SK-N-SH treated with all-trans-retinoic acid at 6 μM for 48 hours (cell line): ENCODE measurements at regions not wholly inside any gene's neighbourhood (a gene's known extent, or its start where the extent isn't known, plus 50 kb on each side); places are given as distances from the start of the nearest gene placed in this dataset.

Source experiments
- ATAC-seq: fragments of 200-7000 bp; cut with Tn5 transposase; 3 replicates; pipeline ENCODE4 v1.9.1; 2020; ENCODE audit warnings: mild to moderate bottlenecking, moderate library complexity
- BACH2 ChIP-seq: fragments of 250-450 bp; sonication (Bioruptor Pico); IDR thresholded peaks from 2 replicates; pipeline ENCODE4 v1.9.0; 2021; ENCODE audit warnings: mild to moderate bottlenecking, borderline replicate concordance
- CSDC2 ChIP-seq: fragments of 250-450 bp; sonication (Bioruptor Pico); IDR thresholded peaks from 2 replicates; pipeline ENCODE4 v1.5.0; 2020; ENCODE audit warnings: mild to moderate bottlenecking, moderate library complexity
- ESRRG ChIP-seq: fragments of 250-450 bp; sonication (Bioruptor Pico); IDR thresholded peaks from 2 replicates; pipeline ENCODE4 v1.6.1; 2021; ENCODE audit warnings: mild to moderate bottlenecking
- ISL1 ChIP-seq: fragments of 250-450 bp; sonication (Bioruptor Pico); IDR thresholded peaks from 2 replicates; pipeline ENCODE4 v2.1.2; 2022; ENCODE audit warnings: mild to moderate bottlenecking, moderate library complexity
- OSR1 ChIP-seq: fragments of 250-450 bp; sonication (Bioruptor Pico); IDR thresholded peaks from 2 replicates; pipeline ENCODE4 v1.8.0; 2022; ENCODE audit warnings: moderate library complexity, mild to moderate bottlenecking, inconsistent platforms
- PPARA ChIP-seq: fragments of 250-450 bp; sonication (Bioruptor Pico); IDR thresholded peaks from 2 replicates; pipeline ENCODE4 v1.5.0; 2020; ENCODE audit warnings: mild to moderate bottlenecking, borderline replicate concordance
- RARB ChIP-seq: fragments of 250-450 bp; sonication (Bioruptor Pico); IDR thresholded peaks from 2 replicates; pipeline ENCODE4 v1.8.0; 2021; ENCODE audit warnings: mild to moderate bottlenecking, moderate library complexity
- SNAI2 ChIP-seq: fragments of 250-450 bp; sonication (Bioruptor Pico); IDR thresholded peaks from 2 replicates; pipeline ENCODE4 v1.5.0; 2020; ENCODE audit warnings: mild to moderate bottlenecking, moderate library complexity
- TCF4 ChIP-seq: fragments of 250-450 bp; sonication (Bioruptor Pico); IDR thresholded peaks from 2 replicates; pipeline ENCODE4 v1.8.0; 2021; ENCODE audit warnings: mild to moderate bottlenecking, moderate library complexity, borderline replicate concordance
- TOX ChIP-seq: fragments of 250-450 bp; sonication (Bioruptor Pico); IDR thresholded peaks from 2 replicates; pipeline ENCODE4 v1.8.0; 2021; ENCODE audit warnings: mild to moderate bottlenecking, moderate library complexity, borderline replicate concordance
- ZC3H10 ChIP-seq: fragments of 250-450 bp; sonication (Bioruptor Pico); IDR thresholded peaks from 2 replicates; pipeline ENCODE4 v1.5.1; 2021; ENCODE audit warnings: mild to moderate bottlenecking, moderate library complexity
- ZFP3 ChIP-seq: fragments of 250-450 bp; sonication (Bioruptor Pico); IDR thresholded peaks from 2 replicates; pipeline ENCODE4 v1.5.0; 2020; ENCODE audit warnings: mild to moderate bottlenecking, moderate library complexity
- ZFP30 ChIP-seq: fragments of 450-650 bp; formaldehyde crosslinking; IDR thresholded peaks from 2 replicates; pipeline ENCODE4 v1.5.0; 2022; ENCODE audit warnings: mild to moderate bottlenecking, moderate library complexity
- ZNF565 ChIP-seq: fragments of 450-650 bp; formaldehyde crosslinking; conservative IDR thresholded peaks from 2 replicates; pipeline ENCODE4 v1.5.0; 2020; ENCODE audit warnings: low read depth, mild to moderate bottlenecking, moderate library complexity
- ZNF70 ChIP-seq: fragments of 450-650 bp; formaldehyde crosslinking; IDR thresholded peaks from 2 replicates; pipeline ENCODE4 v1.5.0; 2020; ENCODE audit warnings: mild to moderate bottlenecking, moderate library complexity
- ZNF8 ChIP-seq: fragments of 450-650 bp; formaldehyde crosslinking; IDR thresholded peaks from 2 replicates; pipeline ENCODE4 v1.5.0; 2020; ENCODE audit warnings: mild to moderate bottlenecking, moderate library complexity
- TF ChIP-seq, protein P1 (sequence below): fragments of 250-450 bp; sonication (Bioruptor Pico); IDR thresholded peaks from 2 replicates; pipeline ENCODE4 v1.5.0; 2020; ENCODE audit warnings: mild to moderate bottlenecking, moderate library complexity
- TF ChIP-seq, protein P2 (sequence below): fragments of 250-450 bp; sonication (Bioruptor Pico); IDR thresholded peaks from 2 replicates; pipeline ENCODE4 v1.5.1; 2021; ENCODE audit warnings: mild to moderate bottlenecking, moderate library complexity
- TF ChIP-seq, protein P3 (sequence below): fragments of 250-450 bp; sonication (Bioruptor Pico); IDR thresholded peaks from 2 replicates; pipeline ENCODE4 v1.8.0; 2020; ENCODE audit warnings: mild to moderate bottlenecking, moderate library complexity, borderline replicate concordance
- TF ChIP-seq, protein P4 (sequence below): fragments of 250-450 bp; sonication (Bioruptor Pico); IDR thresholded peaks from 2 replicates; pipeline ENCODE4 v1.8.0; 2021; ENCODE audit warnings: low read depth, mild to moderate bottlenecking, moderate library complexity, borderline replicate concordance
- TF ChIP-seq, protein P5 (sequence below): fragments of 250-450 bp; sonication (Bioruptor Pico); IDR thresholded peaks from 2 replicates; pipeline ENCODE4 v1.5.1; 2020; ENCODE audit warnings: low read depth, mild to moderate bottlenecking, moderate library complexity

DNA sequence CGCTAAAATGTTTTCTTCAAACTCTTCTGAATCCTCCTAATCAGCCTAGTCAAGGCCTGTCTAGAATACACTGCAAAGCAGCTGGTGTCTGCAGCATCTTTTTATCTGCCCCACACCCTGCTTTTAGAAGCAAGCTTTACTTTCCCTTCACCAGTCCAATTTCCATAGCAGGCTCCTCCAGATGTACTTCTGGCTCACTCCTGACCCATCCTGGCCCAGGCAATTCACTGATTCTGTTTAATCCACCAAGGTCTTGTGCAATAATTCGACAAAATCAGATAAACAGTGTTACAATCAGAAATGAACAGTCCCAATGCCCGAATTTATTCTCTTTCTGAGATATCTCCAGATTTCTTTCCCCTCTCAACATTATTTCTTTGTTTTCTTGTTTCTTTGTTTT is 415.2 kb upstream of the SGCG start:
- ATAC-seq: no peak
- TF ChIP-seq CSDC2 (CRISPR knock-in tag) (no peak), ZC3H10 (CRISPR knock-in tag) (no peak), TOX (CRISPR knock-in tag) (no peak), ISL1 (no peak), RARB (CRISPR knock-in tag) (no peak), ZNF70 (no peak), ZNF8 (CRISPR knock-in tag) (no peak), ESRRG (no peak), ZFP3 (CRISPR knock-in tag) (no peak), SNAI2 (CRISPR knock-in tag) (no peak), ZFP30 (no peak), ZNF565 (no peak), TCF4 (CRISPR knock-in tag) (no peak), BACH2 (CRISPR knock-in tag) (no peak), OSR1 (no peak)
- TF ChIP-seq, protein P1, sequence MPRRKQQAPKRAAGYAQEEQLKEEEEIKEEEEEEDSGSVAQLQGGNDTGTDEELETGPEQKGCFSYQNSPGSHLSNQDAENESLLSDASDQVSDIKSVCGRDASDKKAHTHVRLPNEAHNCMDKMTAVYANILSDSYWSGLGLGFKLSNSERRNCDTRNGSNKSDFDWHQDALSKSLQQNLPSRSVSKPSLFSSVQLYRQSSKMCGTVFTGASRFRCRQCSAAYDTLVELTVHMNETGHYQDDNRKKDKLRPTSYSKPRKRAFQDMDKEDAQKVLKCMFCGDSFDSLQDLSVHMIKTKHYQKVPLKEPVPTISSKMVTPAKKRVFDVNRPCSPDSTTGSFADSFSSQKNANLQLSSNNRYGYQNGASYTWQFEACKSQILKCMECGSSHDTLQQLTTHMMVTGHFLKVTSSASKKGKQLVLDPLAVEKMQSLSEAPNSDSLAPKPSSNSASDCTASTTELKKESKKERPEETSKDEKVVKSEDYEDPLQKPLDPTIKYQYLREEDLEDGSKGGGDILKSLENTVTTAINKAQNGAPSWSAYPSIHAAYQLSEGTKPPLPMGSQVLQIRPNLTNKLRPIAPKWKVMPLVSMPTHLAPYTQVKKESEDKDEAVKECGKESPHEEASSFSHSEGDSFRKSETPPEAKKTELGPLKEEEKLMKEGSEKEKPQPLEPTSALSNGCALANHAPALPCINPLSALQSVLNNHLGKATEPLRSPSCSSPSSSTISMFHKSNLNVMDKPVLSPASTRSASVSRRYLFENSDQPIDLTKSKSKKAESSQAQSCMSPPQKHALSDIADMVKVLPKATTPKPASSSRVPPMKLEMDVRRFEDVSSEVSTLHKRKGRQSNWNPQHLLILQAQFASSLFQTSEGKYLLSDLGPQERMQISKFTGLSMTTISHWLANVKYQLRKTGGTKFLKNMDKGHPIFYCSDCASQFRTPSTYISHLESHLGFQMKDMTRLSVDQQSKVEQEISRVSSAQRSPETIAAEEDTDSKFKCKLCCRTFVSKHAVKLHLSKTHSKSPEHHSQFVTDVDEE: no peak
- TF ChIP-seq, protein P2, sequence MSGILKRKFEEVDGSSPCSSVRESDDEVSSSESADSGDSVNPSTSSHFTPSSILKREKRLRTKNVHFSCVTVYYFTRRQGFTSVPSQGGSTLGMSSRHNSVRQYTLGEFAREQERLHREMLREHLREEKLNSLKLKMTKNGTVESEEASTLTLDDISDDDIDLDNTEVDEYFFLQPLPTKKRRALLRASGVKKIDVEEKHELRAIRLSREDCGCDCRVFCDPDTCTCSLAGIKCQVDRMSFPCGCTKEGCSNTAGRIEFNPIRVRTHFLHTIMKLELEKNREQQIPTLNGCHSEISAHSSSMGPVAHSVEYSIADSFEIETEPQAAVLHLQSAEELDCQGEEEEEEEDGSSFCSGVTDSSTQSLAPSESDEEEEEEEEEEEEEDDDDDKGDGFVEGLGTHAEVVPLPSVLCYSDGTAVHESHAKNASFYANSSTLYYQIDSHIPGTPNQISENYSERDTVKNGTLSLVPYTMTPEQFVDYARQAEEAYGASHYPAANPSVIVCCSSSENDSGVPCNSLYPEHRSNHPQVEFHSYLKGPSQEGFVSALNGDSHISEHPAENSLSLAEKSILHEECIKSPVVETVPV (CRISPR knock-in tag): no peak
- TF ChIP-seq, protein P3, sequence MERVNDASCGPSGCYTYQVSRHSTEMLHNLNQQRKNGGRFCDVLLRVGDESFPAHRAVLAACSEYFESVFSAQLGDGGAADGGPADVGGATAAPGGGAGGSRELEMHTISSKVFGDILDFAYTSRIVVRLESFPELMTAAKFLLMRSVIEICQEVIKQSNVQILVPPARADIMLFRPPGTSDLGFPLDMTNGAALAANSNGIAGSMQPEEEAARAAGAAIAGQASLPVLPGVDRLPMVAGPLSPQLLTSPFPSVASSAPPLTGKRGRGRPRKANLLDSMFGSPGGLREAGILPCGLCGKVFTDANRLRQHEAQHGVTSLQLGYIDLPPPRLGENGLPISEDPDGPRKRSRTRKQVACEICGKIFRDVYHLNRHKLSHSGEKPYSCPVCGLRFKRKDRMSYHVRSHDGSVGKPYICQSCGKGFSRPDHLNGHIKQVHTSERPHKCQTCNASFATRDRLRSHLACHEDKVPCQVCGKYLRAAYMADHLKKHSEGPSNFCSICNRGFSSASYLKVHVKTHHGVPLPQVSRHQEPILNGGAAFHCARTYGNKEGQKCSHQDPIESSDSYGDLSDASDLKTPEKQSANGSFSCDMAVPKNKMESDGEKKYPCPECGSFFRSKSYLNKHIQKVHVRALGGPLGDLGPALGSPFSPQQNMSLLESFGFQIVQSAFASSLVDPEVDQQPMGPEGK: no peak
- TF ChIP-seq, protein P4, sequence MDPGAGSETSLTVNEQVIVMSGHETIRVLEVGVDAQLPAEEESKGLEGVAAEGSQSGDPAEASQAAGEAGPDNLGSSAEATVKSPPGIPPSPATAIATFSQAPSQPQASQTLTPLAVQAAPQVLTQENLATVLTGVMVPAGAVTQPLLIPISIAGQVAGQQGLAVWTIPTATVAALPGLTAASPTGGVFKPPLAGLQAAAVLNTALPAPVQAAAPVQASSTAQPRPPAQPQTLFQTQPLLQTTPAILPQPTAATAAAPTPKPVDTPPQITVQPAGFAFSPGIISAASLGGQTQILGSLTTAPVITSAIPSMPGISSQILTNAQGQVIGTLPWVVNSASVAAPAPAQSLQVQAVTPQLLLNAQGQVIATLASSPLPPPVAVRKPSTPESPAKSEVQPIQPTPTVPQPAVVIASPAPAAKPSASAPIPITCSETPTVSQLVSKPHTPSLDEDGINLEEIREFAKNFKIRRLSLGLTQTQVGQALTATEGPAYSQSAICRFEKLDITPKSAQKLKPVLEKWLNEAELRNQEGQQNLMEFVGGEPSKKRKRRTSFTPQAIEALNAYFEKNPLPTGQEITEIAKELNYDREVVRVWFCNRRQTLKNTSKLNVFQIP (CRISPR knock-in tag): no peak
- TF ChIP-seq, protein P5, sequence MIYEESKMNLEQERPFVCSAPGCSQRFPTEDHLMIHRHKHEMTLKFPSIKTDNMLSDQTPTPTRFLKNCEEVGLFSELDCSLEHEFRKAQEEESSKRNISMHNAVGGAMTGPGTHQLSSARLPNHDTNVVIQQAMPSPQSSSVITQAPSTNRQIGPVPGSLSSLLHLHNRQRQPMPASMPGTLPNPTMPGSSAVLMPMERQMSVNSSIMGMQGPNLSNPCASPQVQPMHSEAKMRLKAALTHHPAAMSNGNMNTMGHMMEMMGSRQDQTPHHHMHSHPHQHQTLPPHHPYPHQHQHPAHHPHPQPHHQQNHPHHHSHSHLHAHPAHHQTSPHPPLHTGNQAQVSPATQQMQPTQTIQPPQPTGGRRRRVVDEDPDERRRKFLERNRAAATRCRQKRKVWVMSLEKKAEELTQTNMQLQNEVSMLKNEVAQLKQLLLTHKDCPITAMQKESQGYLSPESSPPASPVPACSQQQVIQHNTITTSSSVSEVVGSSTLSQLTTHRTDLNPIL (CRISPR knock-in tag): no peak

DNA sequence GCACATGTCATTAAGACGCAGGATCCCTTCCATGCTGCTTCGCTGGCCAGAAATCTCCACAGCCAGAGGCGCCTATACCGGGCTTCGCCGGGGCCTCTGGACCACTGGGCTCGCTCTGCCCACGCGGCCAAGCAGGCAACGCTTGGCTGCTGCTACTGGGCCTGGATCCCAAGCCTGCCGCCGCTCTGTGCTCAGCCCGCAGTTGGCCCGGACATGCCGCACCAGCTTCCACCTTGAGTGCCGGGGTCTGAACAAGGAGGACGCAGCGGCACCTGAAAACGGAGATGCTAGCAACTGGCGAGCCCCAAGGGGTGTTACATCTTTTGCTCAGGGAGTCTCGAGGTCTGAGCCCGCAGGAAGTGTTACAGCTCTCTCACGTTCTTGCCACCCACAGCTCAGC is 409.9 kb upstream of the SGCG start:
- no peak for ATAC-seq
- TF ChIP-seq, protein P1: no peak
- TF ChIP-seq BACH2 (CRISPR knock-in tag): no peak
- TF ChIP-seq TOX (CRISPR knock-in tag): no peak
- no peak for TF ChIP-seq ZFP3 (CRISPR knock-in tag)
- TF ChIP-seq PPARA (CRISPR knock-in tag): no peak
- no peak for TF ChIP-seq ZFP30
- TF ChIP-seq, protein P5 (CRISPR knock-in tag): no peak
